SK-N-SH treated with all-trans-retinoic acid at 6 μM for 48 hours (cell line): ENCODE measurements at regions not wholly inside any gene's neighbourhood (a gene's known extent, or its start where the extent isn't known, plus 50 kb on each side); places are given as distances from the start of the nearest gene placed in this dataset.

Experiments
- ATAC-seq: fragments of 200-7000 bp; cut with Tn5 transposase; 3 replicates; pipeline ENCODE4 v1.9.1; 2020; ENCODE audit warnings: mild to moderate bottlenecking, moderate library complexity
- ARNTL ChIP-seq: fragments of 450-650 bp; formaldehyde crosslinking; IDR thresholded peaks from 2 replicates; pipeline ENCODE4 v1.5.0; 2020; ENCODE audit warnings: low read depth, mild to moderate bottlenecking, moderate library complexity, borderline replicate concordance
- BACH2 ChIP-seq: fragments of 250-450 bp; sonication (Bioruptor Pico); IDR thresholded peaks from 2 replicates; pipeline ENCODE4 v1.9.0; 2021; ENCODE audit warnings: mild to moderate bottlenecking, borderline replicate concordance
- CSDC2 ChIP-seq: fragments of 250-450 bp; sonication (Bioruptor Pico); IDR thresholded peaks from 2 replicates; pipeline ENCODE4 v1.5.0; 2020; ENCODE audit warnings: mild to moderate bottlenecking, moderate library complexity
- ESRRG ChIP-seq: fragments of 250-450 bp; sonication (Bioruptor Pico); IDR thresholded peaks from 2 replicates; pipeline ENCODE4 v1.6.1; 2021; ENCODE audit warnings: mild to moderate bottlenecking
- GLIS3 ChIP-seq: fragments of 250-450 bp; sonication (Bioruptor Pico); IDR thresholded peaks from 2 replicates; pipeline ENCODE4 v1.5.0; 2020; ENCODE audit warnings: mild to moderate bottlenecking, moderate library complexity
- ISL1 ChIP-seq: fragments of 250-450 bp; sonication (Bioruptor Pico); IDR thresholded peaks from 2 replicates; pipeline ENCODE4 v2.1.2; 2022; ENCODE audit warnings: mild to moderate bottlenecking, moderate library complexity
- OSR1 ChIP-seq: fragments of 250-450 bp; sonication (Bioruptor Pico); IDR thresholded peaks from 2 replicates; pipeline ENCODE4 v1.8.0; 2022; ENCODE audit warnings: moderate library complexity, mild to moderate bottlenecking, inconsistent platforms
- PPARA ChIP-seq: fragments of 250-450 bp; sonication (Bioruptor Pico); IDR thresholded peaks from 2 replicates; pipeline ENCODE4 v1.5.0; 2020; ENCODE audit warnings: mild to moderate bottlenecking, borderline replicate concordance
- RARB ChIP-seq: fragments of 250-450 bp; sonication (Bioruptor Pico); IDR thresholded peaks from 2 replicates; pipeline ENCODE4 v1.8.0; 2021; ENCODE audit warnings: mild to moderate bottlenecking, moderate library complexity
- SNAI2 ChIP-seq: fragments of 250-450 bp; sonication (Bioruptor Pico); IDR thresholded peaks from 2 replicates; pipeline ENCODE4 v1.5.0; 2020; ENCODE audit warnings: mild to moderate bottlenecking, moderate library complexity
- TCF4 ChIP-seq: fragments of 250-450 bp; sonication (Bioruptor Pico); IDR thresholded peaks from 2 replicates; pipeline ENCODE4 v1.8.0; 2021; ENCODE audit warnings: mild to moderate bottlenecking, moderate library complexity, borderline replicate concordance
- TOX ChIP-seq: fragments of 250-450 bp; sonication (Bioruptor Pico); IDR thresholded peaks from 2 replicates; pipeline ENCODE4 v1.8.0; 2021; ENCODE audit warnings: mild to moderate bottlenecking, moderate library complexity, borderline replicate concordance
- ZC3H10 ChIP-seq: fragments of 250-450 bp; sonication (Bioruptor Pico); IDR thresholded peaks from 2 replicates; pipeline ENCODE4 v1.5.1; 2021; ENCODE audit warnings: mild to moderate bottlenecking, moderate library complexity
- ZFP3 ChIP-seq: fragments of 250-450 bp; sonication (Bioruptor Pico); IDR thresholded peaks from 2 replicates; pipeline ENCODE4 v1.5.0; 2020; ENCODE audit warnings: mild to moderate bottlenecking, moderate library complexity
- ZNF565 ChIP-seq: fragments of 450-650 bp; formaldehyde crosslinking; conservative IDR thresholded peaks from 2 replicates; pipeline ENCODE4 v1.5.0; 2020; ENCODE audit warnings: low read depth, mild to moderate bottlenecking, moderate library complexity
- ZNF70 ChIP-seq: fragments of 450-650 bp; formaldehyde crosslinking; IDR thresholded peaks from 2 replicates; pipeline ENCODE4 v1.5.0; 2020; ENCODE audit warnings: mild to moderate bottlenecking, moderate library complexity
- ZNF8 ChIP-seq: fragments of 450-650 bp; formaldehyde crosslinking; IDR thresholded peaks from 2 replicates; pipeline ENCODE4 v1.5.0; 2020; ENCODE audit warnings: mild to moderate bottlenecking, moderate library complexity
- TF ChIP-seq, protein P1 (sequence below): fragments of 250-450 bp; sonication (Bioruptor Pico); IDR thresholded peaks from 2 replicates; pipeline ENCODE4 v1.8.0; 2021; ENCODE audit warnings: low read depth, mild to moderate bottlenecking, moderate library complexity, borderline replicate concordance
- TF ChIP-seq, protein P2 (sequence below): fragments of 250-450 bp; sonication (Bioruptor Pico); IDR thresholded peaks from 2 replicates; pipeline ENCODE4 v1.5.0; 2020; ENCODE audit warnings: mild to moderate bottlenecking, moderate library complexity
- TF ChIP-seq, protein P3 (sequence below): fragments of 250-450 bp; sonication (Bioruptor Pico); IDR thresholded peaks from 2 replicates; pipeline ENCODE4 v1.5.1; 2020; ENCODE audit warnings: low read depth, mild to moderate bottlenecking, moderate library complexity
- TF ChIP-seq, protein P4 (sequence below): fragments of 250-450 bp; sonication (Bioruptor Pico); IDR thresholded peaks from 2 replicates; pipeline ENCODE4 v1.5.1; 2021; ENCODE audit warnings: mild to moderate bottlenecking, moderate library complexity

DNA sequence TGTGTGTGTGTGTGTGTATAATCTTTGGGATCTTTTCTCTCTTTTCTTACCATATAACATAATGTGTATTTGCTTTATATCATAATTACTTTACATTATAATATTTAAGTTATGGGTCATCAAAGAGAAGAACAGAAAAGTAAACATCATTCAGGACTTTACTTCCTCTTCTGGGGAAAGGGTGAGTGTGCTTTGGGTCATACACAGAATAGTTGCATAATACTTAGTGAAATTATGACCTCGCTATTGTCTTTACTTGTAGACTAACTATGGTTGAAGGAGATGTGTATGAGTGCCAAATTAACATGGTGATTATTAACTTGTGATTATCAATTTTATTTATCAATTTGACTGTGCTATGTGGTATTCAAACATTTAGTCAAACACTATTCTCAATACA is 1086.9 kb downstream of the DIPK2A start:
- no peak for ATAC-seq
- TF ChIP-seq CSDC2 (CRISPR knock-in tag), result no peak
- no peak for TF ChIP-seq SNAI2 (CRISPR knock-in tag)
- TF ChIP-seq GLIS3 (CRISPR knock-in tag), result no peak
- no peak for TF ChIP-seq TCF4
- no peak for TF ChIP-seq ARNTL (CRISPR knock-in tag)
- TF ChIP-seq, protein P1, sequence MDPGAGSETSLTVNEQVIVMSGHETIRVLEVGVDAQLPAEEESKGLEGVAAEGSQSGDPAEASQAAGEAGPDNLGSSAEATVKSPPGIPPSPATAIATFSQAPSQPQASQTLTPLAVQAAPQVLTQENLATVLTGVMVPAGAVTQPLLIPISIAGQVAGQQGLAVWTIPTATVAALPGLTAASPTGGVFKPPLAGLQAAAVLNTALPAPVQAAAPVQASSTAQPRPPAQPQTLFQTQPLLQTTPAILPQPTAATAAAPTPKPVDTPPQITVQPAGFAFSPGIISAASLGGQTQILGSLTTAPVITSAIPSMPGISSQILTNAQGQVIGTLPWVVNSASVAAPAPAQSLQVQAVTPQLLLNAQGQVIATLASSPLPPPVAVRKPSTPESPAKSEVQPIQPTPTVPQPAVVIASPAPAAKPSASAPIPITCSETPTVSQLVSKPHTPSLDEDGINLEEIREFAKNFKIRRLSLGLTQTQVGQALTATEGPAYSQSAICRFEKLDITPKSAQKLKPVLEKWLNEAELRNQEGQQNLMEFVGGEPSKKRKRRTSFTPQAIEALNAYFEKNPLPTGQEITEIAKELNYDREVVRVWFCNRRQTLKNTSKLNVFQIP, result no peak
- TF ChIP-seq PPARA (CRISPR knock-in tag), result no peak
- TF ChIP-seq OSR1 (CRISPR knock-in tag), result no peak
- no peak for TF ChIP-seq ZNF8 (CRISPR knock-in tag)

DNA sequence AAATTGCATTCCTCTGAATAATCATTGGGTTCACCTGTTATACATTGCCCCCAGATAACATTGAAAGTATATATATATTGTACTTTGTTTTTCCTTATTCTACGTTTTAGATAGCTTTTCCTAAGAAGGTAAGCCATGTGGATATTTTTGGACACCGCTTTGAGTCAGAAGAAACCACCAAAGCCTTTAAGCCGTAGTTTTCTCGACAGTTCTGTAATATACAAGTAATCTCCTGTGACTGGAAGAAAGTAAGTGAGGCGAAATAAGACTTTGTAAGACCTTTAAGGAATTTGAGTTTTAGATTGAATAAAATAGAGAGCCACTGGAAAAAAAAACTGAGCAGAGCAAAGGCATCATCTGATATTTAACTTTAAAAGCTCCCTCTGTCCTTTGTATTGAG is 1092.0 kb downstream of the DIPK2A start:
- no peak for ATAC-seq
- TF ChIP-seq GLIS3 (CRISPR knock-in tag) (no peak), TOX (CRISPR knock-in tag) (no peak), PPARA (CRISPR knock-in tag) (no peak), BACH2 (CRISPR knock-in tag) (no peak), ISL1 (CRISPR knock-in tag) (no peak), ZNF565 (CRISPR knock-in tag) (no peak), ZFP3 (no peak), OSR1 (CRISPR knock-in tag) (no peak), ZNF70 (CRISPR knock-in tag) (no peak)

DNA sequence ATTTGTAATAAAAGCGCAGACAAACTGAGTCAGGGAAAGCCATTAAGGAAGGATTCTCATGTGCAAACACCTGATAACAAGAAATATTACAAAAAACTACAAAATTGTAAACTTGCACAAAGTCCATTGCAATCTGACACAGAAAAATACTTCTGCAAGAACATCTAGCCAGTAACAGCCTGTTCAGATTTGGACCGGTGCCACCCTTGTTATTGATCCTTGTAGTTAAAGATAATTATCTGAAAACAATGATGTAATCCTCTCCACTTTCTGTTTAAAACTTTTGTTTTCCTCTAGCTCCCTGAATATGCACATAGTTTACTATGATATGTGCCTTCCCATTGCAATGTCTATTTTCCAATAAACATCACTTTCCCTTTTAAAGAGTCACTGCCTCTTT is 1090.2 kb downstream of the PLOD2 start:
- ATAC-seq, result no peak
- TF ChIP-seq ZNF565 (CRISPR knock-in tag) (no peak), BACH2 (CRISPR knock-in tag) (no peak), OSR1 (CRISPR knock-in tag) (no peak), SNAI2 (CRISPR knock-in tag) (no peak), PPARA (CRISPR knock-in tag) (no peak), ZC3H10 (CRISPR knock-in tag) (no peak), GLIS3 (CRISPR knock-in tag) (no peak), RARB (CRISPR knock-in tag) (no peak)
- TF ChIP-seq, protein P2, sequence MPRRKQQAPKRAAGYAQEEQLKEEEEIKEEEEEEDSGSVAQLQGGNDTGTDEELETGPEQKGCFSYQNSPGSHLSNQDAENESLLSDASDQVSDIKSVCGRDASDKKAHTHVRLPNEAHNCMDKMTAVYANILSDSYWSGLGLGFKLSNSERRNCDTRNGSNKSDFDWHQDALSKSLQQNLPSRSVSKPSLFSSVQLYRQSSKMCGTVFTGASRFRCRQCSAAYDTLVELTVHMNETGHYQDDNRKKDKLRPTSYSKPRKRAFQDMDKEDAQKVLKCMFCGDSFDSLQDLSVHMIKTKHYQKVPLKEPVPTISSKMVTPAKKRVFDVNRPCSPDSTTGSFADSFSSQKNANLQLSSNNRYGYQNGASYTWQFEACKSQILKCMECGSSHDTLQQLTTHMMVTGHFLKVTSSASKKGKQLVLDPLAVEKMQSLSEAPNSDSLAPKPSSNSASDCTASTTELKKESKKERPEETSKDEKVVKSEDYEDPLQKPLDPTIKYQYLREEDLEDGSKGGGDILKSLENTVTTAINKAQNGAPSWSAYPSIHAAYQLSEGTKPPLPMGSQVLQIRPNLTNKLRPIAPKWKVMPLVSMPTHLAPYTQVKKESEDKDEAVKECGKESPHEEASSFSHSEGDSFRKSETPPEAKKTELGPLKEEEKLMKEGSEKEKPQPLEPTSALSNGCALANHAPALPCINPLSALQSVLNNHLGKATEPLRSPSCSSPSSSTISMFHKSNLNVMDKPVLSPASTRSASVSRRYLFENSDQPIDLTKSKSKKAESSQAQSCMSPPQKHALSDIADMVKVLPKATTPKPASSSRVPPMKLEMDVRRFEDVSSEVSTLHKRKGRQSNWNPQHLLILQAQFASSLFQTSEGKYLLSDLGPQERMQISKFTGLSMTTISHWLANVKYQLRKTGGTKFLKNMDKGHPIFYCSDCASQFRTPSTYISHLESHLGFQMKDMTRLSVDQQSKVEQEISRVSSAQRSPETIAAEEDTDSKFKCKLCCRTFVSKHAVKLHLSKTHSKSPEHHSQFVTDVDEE (CRISPR knock-in tag), result no peak
- TF ChIP-seq, protein P3, sequence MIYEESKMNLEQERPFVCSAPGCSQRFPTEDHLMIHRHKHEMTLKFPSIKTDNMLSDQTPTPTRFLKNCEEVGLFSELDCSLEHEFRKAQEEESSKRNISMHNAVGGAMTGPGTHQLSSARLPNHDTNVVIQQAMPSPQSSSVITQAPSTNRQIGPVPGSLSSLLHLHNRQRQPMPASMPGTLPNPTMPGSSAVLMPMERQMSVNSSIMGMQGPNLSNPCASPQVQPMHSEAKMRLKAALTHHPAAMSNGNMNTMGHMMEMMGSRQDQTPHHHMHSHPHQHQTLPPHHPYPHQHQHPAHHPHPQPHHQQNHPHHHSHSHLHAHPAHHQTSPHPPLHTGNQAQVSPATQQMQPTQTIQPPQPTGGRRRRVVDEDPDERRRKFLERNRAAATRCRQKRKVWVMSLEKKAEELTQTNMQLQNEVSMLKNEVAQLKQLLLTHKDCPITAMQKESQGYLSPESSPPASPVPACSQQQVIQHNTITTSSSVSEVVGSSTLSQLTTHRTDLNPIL (CRISPR knock-in tag), result no peak
- TF ChIP-seq, protein P4, sequence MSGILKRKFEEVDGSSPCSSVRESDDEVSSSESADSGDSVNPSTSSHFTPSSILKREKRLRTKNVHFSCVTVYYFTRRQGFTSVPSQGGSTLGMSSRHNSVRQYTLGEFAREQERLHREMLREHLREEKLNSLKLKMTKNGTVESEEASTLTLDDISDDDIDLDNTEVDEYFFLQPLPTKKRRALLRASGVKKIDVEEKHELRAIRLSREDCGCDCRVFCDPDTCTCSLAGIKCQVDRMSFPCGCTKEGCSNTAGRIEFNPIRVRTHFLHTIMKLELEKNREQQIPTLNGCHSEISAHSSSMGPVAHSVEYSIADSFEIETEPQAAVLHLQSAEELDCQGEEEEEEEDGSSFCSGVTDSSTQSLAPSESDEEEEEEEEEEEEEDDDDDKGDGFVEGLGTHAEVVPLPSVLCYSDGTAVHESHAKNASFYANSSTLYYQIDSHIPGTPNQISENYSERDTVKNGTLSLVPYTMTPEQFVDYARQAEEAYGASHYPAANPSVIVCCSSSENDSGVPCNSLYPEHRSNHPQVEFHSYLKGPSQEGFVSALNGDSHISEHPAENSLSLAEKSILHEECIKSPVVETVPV (CRISPR knock-in tag), result no peak

DNA sequence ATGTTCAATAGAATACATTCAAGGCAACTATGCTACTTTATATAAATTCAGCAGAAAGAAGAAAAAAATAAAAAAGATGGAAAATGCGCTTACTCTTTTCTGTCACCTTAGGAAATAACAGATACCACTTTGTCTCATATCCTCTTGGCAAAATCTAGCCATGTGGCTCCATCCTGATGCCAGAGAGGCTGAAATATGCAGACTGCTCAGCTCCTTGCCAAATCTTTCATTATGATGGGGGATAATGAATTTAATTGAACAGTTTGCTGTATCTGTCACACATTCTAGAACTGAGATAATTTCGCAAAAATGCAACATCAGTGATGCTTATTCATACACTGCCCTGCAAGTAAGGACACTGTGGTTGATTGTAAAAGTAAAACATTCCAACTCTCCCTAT is 1081.5 kb downstream of the PLOD2 start:
- TF ChIP-seq GLIS3 (CRISPR knock-in tag), result no peak
- TF ChIP-seq ZNF70 (CRISPR knock-in tag), result no peak
- TF ChIP-seq, protein P1, result no peak
- no peak for TF ChIP-seq ZNF565 (CRISPR knock-in tag)
- TF ChIP-seq ESRRG, result no peak
- TF ChIP-seq, protein P3 (CRISPR knock-in tag), result no peak
- no peak for TF ChIP-seq CSDC2 (CRISPR knock-in tag)
- ATAC-seq, result no peak
